HL-60 (cell line): ENCODE measurements at regions not wholly inside any gene's neighbourhood (a gene's known extent, or its start where the extent isn't known, plus 50 kb on each side); places are given as distances from the start of the nearest gene placed in this dataset.

Source experiments
- DNase-seq, 2 experiments: peaks; one replicate each; pipeline ENCODE4 v3.0.0-alpha.2; 2010 to 2020; ENCODE audit warnings: low read depth in 1 of 2, low spot score in 1 of 2
- H3K27ac ChIP-seq: fragments of 250-450 bp; sonication (Bioruptor Pico); replicated peaks from 2 replicates; pipeline ENCODE4 v1.5.1; 2020; ENCODE audit warnings: mild to moderate bottlenecking, moderate library complexity
- H3K27me3 ChIP-seq: fragments of 250-450 bp; sonication (Bioruptor Pico); 2 replicates; pipeline ENCODE4 v1.5.1; 2021; ENCODE audit warnings: mild to moderate bottlenecking, moderate library complexity; ENCODE audit not compliant: insufficient read depth, poor library complexity, severe bottlenecking
- H3K4me3 ChIP-seq: replicated peaks from 2 replicates; pipeline ENCODE4 v1.5.1; 2011; ENCODE audit warnings: mild to moderate bottlenecking, control low read depth, low read length; ENCODE audit not compliant: insufficient read depth
- CTCF ChIP-seq: IDR thresholded peaks from one replicate; pipeline ENCODE4 v1.5.1; 2011; ENCODE audit warnings: low read length, control low read depth, inconsistent platforms; ENCODE audit not compliant: insufficient read depth
- GABPA ChIP-seq: IDR thresholded peaks from 2 replicates; pipeline ENCODE4 v1.6.1; 2012; ENCODE audit warnings: low read depth
- POLR2AphosphoS5 ChIP-seq: IDR thresholded peaks from 2 replicates; pipeline ENCODE4 v1.6.1; 2012; ENCODE audit warnings: low read depth
- SPI1 ChIP-seq: IDR thresholded peaks from 2 replicates; pipeline ENCODE4 v1.6.1; 2012; ENCODE audit warnings: low read depth, mild to moderate bottlenecking, borderline replicate concordance
- TF ChIP-seq, protein P1 (sequence below): IDR thresholded peaks from 2 replicates; pipeline ENCODE4 v1.6.1; 2012; ENCODE audit warnings: low read depth; ENCODE audit not compliant: insufficient replicate concordance

GRCh38 chr12:29883941-29884554 lies 100.3 kb upstream of the TMTC1 start:
- Histone ChIP-seq H3K4me3 (no peak overlapping the region), H3K27me3 (no peaks in the 10 kb centered on the region), H3K27ac (no peak overlapping the region)
- DNase-seq: no peak
- TF ChIP-seq GABPA (no peak), SPI1 (no peak), POLR2AphosphoS5 (no peak), CTCF (no peak)
- TF ChIP-seq, protein P1, sequence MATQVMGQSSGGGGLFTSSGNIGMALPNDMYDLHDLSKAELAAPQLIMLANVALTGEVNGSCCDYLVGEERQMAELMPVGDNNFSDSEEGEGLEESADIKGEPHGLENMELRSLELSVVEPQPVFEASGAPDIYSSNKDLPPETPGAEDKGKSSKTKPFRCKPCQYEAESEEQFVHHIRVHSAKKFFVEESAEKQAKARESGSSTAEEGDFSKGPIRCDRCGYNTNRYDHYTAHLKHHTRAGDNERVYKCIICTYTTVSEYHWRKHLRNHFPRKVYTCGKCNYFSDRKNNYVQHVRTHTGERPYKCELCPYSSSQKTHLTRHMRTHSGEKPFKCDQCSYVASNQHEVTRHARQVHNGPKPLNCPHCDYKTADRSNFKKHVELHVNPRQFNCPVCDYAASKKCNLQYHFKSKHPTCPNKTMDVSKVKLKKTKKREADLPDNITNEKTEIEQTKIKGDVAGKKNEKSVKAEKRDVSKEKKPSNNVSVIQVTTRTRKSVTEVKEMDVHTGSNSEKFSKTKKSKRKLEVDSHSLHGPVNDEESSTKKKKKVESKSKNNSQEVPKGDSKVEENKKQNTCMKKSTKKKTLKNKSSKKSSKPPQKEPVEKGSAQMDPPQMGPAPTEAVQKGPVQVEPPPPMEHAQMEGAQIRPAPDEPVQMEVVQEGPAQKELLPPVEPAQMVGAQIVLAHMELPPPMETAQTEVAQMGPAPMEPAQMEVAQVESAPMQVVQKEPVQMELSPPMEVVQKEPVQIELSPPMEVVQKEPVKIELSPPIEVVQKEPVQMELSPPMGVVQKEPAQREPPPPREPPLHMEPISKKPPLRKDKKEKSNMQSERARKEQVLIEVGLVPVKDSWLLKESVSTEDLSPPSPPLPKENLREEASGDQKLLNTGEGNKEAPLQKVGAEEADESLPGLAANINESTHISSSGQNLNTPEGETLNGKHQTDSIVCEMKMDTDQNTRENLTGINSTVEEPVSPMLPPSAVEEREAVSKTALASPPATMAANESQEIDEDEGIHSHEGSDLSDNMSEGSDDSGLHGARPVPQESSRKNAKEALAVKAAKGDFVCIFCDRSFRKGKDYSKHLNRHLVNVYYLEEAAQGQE: no peak

GRCh38 chr12:29883525-29883924 lies 99.8 kb upstream of the TMTC1 start:
- Histone ChIP-seq H3K27ac (no peak overlapping the region), H3K27me3 (no peaks in the 10 kb centered on the region), H3K4me3 (no peak overlapping the region)
- DNase-seq: no peak
- TF ChIP-seq POLR2AphosphoS5 (no peak), SPI1 (no peak), GABPA (no peak), CTCF (no peak)
- TF ChIP-seq, protein P1: no peak

- H3K4me3 ChIP-seq: no peak overlapping the region
- no peaks in the 10 kb centered on the region for H3K27me3 ChIP-seq
- no peak overlapping the region for H3K27ac ChIP-seq
- TF ChIP-seq, protein P1: no peak
- TF ChIP-seq CTCF (no peak), GABPA (no peak), SPI1 (no peak), POLR2AphosphoS5 (no peak)
- DNase-seq: no peak
These were observed 99.1 kb upstream of the TMTC1 start for GRCh38 chr12:29882846-29883245.
